ENCODE measurements at regions not wholly inside any gene's neighbourhood (a gene's known extent, or its start where the extent isn't known, plus 50 kb on each side); places are given as distances from the start of the nearest gene placed in this dataset.

DNA sequence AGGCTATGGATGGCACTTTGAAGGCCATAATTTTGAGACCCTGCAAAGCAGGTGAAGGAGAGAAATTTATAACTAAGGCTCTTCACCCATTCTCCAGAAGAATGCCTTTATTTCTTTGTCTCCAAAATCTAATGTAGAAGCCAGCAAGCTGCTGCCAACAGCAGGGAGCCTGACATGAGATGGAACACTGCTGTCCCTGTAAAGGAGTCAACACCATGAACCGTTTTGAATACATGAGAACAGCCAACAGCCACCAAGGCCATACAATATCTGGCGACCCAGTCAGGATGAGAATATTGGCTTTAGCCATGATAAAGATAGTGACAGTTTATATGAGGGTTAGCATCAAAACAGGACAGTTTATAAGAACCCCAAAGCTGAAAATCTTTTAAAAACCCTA is 121.2 kb upstream of the LIFR start:
- TF ChIP-seq POLR2A (IDR thresholded peaks at IDR 0.05; ENCODE audit: low read length): no peak
- no peak for TF ChIP-seq GATA1 (IDR thresholded peaks at IDR 0.05; ENCODE audit: low read depth, low read length)

Data from erythroblast (primary cell).